Globus pallidus (tissue), 1 donor: ENCODE measurements at regions not wholly inside any gene's neighbourhood (a gene's known extent, or its start where the extent isn't known, plus 50 kb on each side); places are given as distances from the start of the nearest gene placed in this dataset.
"Not testable (repeated sequence)": the region's sequence is repeated elsewhere in the genome, so short reads cannot be mapped to it uniquely, and the experiment has no call there.

ENCODE experiments used
- DNase-seq: peaks from one replicate; pipeline ENCODE4 v3.0.0-alpha.2; 2015; ENCODE audit warnings: low spot score

- no peak for DNase-seq
These were observed 222.7 kb upstream of the NOX3 start for GRCh38 chr6:155678361-155678760.

- DNase-seq = no peak
These were observed 220.7 kb upstream of the NOX3 start for GRCh38 chr6:155676346-155676745.

- DNase-seq = no peak
These were observed 215.0 kb upstream of the NOX3 start for GRCh38 chr6:155670655-155671054.

- no peak for DNase-seq
These were observed 204.8 kb upstream of the NOX3 start for GRCh38 chr6:155660251-155660977.

GRCh38 chr6:155656024-155656423, 200.4 kb upstream of the NOX3 start:
- no peak for DNase-seq

- no peak for DNase-seq
These were observed 198.8 kb upstream of the NOX3 start for GRCh38 chr6:155654474-155654873.

- no peak for DNase-seq
These were observed 192.7 kb upstream of the NOX3 start for GRCh38 chr6:155648301-155648700.

GRCh38 chr6:155647354-155647753, 191.7 kb upstream of the NOX3 start:
- DNase-seq = no peak

- no peak for DNase-seq
These were observed 190.8 kb upstream of the NOX3 start for GRCh38 chr6:155646443-155646842.

GRCh38 chr6:155645325-155645724, 189.7 kb upstream of the NOX3 start:
- no peak for DNase-seq

GRCh38 chr6:155641603-155642002, 186.0 kb upstream of the NOX3 start:
- DNase-seq = no peak

GRCh38 chr6:155638200-155638599, 182.6 kb upstream of the NOX3 start:
- no peak for DNase-seq

GRCh38 chr6:155635416-155635815, 179.8 kb upstream of the NOX3 start:
- DNase-seq = no peak

- no peak for DNase-seq
These were observed 174.4 kb upstream of the NOX3 start for GRCh38 chr6:155630085-155630484.

GRCh38 chr6:155629652-155630051, 174.0 kb upstream of the NOX3 start:
- no peak for DNase-seq

- DNase-seq = no peak
These were observed 172.7 kb upstream of the NOX3 start for GRCh38 chr6:155628306-155628705.

- not testable (repeated sequence) for DNase-seq
These were observed 172.1 kb upstream of the NOX3 start for GRCh38 chr6:155627722-155628212.

GRCh38 chr6:155623450-155624178, 168.0 kb upstream of the NOX3 start:
- no peak for DNase-seq

- DNase-seq = no peak
These were observed 159.0 kb upstream of the NOX3 start for GRCh38 chr6:155614606-155615005.

- no peak for DNase-seq
These were observed 156.1 kb upstream of the NOX3 start for GRCh38 chr6:155611742-155612141.

- no peak for DNase-seq
These were observed 149.4 kb upstream of the NOX3 start for GRCh38 chr6:155604991-155605390.

- peak; percentile 6 for DNase-seq
These were observed 143.9 kb upstream of the NOX3 start for GRCh38 chr6:155599561-155599960.

- no peak for DNase-seq
These were observed 143.5 kb upstream of the NOX3 start for GRCh38 chr6:155599160-155599559.
